ENCODE measurements at regions not wholly inside any gene's neighbourhood (a gene's known extent, or its start where the extent isn't known, plus 50 kb on each side); places are given as distances from the start of the nearest gene placed in this dataset.

DNA sequence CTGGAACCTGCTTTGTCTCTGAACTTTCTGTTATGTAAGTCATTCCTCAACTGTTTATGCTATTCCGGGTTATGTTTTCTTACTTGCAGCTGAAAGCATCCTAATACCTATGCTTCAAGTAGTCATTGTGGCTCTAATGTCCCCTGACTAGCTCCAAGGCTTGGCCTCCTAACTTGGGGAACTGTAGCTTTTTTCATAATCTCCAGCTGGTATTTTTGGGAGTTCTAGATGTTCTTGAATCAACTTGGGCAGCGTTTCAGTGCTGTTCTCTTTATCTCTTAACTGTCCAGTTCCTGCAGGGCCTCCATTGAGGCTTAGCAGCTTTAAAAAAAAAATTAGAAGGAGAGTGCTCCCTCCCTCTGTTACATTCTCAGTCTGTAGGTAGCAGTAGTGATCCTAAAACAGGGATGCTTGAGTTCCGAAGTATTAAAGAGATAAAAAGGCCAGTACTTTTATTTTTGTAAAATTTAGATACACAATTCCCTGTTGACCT lies 100.0 kb upstream of the ACTBL2 start:
- no peak for DNase-seq

DNA sequence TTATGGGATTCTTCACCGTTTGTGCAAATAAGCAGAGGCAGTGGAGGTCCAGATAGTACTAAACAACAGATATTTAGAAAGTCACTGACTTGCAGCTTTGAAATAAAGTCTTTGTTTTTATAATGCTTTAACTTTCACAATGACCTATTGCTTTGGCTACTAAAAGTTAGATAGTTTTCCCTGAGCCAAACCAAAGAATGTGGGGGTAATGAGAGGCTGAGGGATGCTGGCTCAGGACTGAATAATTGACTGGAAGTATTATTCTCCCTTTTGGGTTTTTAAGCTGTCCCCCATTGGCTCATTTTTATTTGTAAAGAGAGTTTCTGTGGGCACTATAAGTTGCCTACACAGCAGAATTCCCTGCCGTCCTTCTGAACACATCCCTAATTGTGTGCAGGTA lies 99.2 kb upstream of the ACTBL2 start:
- DNase-seq, result no peak

DNA sequence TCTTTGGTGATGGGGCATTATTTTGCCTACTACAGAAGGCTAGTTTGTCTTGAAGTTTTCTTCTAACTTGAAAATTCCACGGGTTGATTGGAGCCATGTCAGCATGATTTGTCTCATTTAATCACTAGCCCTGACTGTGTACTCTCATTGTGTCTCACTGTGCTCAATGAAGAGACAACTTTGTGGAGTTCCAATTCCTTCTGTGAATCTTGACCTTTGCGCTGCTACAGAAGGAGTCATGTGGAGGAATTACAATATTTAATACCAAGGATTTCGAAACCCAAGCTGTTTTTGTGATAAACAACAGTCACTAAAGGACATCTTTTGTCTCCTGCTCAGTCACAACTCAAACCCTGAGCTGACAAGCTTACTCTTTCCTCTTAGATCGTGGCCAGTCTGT lies 98.6 kb upstream of the ACTBL2 start:
- DNase-seq, result no peak

DNA sequence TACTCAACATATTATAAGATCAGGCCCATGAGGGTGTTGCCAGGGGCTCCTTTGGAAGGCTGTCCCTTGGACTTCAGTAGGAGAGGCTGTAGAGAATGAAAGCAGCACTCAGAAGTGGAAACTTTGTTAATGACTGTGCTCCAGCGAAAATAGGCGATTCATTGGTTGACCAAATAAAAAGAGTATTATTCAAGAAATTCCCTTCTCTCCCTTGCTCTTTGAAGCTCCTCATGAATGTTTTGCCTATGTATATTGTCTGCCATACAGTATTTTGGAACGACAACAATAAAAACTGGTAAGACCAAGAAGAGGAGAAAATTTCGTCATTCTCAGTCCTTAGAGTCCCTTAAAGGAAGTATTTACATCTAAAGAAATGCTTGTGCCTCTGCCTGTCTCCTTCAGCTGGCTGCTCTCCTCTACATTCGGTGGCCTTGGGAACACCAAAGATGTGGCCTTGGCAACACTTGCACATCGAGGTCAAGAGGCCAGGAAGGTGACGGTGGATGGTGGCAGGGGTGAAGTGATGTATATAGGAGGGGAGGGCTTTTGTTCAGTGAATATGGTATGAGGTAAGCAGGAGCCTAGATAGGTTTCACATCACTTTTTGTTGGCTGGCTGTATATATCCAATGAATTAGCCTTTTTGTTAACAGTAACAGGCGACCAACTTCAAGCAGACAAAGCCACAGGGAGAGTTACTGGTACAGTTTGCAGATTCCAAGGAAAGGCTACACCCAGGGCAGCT lies 95.0 kb upstream of the ACTBL2 start:
- DNase-seq, result no peak

DNA sequence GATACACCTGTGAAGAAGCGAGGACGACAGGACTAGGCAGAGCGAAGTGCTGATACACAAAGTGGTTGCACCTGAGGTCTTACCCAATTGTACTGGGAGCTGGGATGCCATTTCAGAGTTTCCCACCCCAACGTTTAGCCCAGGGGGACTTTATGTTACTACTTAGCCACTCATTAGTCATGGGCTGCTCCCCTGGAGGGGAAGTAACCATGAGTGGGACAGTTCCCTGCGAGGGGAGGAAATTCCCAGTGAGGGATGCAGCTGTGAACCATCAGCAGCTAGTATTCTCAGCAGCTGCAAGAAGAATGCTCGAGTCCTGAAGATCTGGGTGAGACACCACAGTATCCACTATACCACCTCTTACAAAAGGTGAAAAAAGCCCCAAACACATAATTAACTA lies 93.7 kb upstream of the ACTBL2 start:
- no peak for DNase-seq

DNA sequence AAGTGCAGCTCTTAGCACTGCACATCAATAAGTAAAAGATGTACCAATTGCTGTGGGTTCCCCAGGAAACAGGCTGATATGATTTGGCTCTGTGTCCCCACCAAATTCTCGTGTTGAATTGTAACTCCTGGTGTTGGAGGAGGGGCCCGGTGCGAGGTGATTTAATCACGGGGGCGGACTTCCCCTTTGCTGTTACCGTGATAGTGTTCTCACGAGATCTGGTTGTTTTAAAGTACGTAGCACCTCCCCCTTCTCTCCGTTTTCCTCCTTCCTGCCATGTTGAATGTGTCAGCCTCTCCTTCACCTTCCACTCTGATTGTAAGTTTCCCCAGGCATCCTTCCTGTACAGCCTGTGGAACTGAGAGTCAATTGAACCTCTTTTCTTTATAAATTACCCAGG lies 93.2 kb upstream of the ACTBL2 start:
- no peak for DNase-seq

DNA sequence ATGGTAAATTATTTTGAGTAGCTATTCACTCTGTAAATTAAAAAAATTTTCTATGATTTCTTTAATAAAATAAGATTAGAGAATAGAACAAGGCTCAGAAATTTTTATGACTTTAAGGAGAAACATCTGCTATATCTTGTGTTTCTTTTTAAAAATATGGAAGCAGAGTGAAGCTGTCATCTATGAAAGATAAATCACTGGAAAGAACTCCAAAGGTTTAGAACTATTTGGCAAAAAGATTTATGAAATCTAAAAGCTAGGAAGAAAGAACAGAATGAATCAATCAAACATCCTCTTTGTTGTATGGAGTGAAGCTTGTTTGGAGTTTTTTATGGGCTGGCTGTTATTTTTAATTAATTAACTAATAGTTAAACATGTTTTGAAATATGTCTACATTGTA lies 89.8 kb upstream of the ACTBL2 start:
- no peak for DNase-seq

DNA sequence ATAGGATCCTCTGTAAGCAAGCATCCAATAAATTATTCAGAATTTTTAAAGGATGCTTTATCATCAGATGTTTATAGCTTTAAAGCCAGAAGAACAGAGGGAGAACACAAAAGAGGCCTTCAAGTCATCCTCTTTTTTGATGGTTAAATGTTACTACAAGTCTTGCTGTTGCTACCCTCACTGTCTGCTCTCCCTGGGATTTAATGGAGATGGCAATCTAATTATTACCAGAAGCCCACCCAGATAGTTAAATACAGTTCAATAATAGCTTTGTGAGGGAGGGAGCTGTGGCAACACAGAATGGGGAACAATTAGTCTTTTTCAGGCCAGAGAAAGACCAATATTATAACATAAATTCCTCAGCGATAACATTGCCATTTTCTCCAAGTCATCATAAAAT lies 87.0 kb upstream of the ACTBL2 start:
- DNase-seq, result no peak

DNA sequence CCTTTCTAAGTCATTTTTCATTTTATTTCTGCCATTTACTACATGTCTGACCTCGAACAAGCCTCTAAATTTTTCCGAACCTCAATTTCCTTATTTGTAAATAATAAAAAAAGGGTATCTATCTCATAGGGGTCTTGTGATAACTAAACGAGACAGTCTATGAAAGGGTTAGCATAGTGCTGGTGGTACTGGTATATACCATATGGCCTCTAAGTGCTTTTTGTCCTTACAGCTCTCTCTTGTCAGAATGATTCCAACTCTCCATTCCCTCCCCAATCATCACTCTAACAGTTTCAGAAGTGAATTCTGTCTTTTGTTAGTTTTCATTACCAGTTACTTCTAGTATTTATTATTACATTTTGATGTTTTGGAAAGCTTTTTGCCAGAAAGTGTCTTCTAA lies 85.5 kb upstream of the ACTBL2 start:
- no peak for DNase-seq

DNA sequence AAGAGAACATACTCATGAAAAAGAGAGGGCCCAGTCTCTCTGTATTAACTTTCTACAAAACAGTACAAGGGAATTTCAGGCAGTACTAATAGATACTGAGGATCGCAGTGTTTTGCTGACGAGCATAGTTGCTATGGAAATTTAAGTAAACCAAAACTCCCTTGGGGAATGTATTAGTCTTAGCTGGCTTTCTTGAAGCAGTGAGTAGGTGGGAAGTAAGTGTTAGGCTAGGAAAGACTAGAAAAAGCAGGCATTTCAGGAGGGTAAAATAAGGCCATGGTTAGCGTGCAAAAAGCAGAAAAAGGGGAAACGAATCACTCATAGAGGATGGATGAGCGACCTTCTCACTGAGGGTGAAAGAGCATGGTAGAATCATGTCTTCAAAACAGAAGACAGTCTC lies 84.3 kb upstream of the ACTBL2 start:
- no peak for DNase-seq

DNA sequence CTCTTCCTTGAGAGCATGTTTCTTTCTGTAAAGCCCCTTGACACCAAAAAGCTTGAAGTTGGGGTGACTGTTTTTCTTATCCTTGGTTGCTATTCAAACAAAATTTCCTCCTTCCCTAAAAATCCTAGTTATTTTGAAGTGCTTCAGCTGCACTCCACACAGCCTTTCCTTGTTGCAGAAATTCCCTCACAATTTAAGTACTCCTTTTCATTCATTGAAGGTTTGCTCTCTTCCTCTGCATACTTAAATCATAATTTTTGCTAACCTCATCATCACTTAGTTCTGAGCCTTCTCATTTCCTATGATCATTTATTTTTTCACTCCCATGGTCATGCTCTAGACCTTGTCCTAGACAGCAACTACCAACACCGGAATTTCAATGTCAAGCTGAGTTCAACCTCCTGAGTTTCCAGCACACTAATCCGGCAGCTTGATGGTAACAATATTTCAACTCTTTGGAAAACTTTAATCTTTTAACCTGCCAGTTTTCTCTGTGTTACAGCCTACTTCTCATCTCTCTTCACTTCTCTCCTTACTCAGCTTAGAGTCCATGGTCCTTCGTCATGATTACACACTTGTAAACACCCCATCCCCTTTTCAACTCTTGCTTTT lies 78.7 kb upstream of the ACTBL2 start:
- DNase-seq, result no peak

DNA sequence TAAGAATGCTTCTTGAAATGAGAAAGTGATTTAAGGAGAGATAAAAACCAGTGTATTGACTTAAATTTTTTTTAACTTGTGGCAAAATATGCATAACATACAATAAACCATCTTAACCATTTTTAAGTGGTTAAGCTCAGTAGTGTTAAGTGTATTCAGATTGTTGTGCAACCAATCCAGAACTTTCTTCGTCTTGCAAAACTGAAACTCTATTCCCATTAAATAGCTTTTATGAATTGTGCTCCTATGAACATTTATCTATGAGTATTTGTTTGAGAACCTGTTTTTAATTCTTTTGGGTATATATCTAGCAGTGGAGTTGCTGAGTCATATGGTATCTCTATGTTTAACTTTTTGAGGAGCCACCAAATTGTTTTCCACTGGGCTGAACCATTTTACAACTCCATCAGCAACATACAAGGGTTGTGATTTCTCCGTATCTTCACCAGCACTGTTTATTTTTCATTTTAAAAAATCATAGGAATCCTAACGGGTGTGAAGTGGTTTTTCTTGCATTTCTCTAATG lies 76.6 kb upstream of the ACTBL2 start:
- no peak for DNase-seq

DNA sequence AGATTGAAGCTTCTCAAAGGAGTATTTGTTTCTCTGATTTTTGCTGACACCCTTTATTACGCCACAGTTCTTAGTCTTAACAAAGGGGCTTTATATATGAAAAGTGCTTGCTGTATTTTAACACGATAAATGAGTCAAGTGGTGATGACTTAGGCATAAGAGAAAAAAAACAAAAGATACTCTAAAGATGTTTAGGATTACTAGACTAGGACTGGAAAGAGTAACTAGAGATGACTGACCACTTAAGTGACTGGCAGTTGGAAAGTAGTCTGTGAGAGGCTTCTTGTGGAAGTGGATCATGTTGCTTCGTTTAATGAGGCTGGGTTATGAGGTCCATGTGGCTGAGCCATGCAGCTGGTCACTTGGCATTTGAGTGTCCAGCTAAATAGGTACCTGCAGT lies 69.4 kb upstream of the ACTBL2 start:
- no peak for DNase-seq

DNA sequence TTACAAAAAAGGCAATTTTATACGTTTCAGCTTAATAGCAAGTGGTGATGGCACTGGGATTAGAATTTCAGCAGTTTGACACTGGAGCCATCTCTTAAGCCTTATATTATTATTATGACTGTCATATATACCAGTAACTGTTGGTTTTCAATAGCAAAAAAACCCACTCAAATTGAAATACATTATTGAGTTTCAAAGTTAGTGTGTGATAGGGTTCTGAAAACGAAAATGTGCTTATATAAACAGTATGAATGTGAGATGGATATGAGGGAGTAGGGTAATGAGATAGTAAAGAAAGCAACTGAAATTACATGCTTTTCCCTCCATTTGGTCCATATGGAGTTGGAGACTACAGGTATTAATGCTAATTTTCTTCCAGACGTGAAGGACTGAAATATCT lies 68.6 kb upstream of the ACTBL2 start:
- DNase-seq, result no peak

DNA sequence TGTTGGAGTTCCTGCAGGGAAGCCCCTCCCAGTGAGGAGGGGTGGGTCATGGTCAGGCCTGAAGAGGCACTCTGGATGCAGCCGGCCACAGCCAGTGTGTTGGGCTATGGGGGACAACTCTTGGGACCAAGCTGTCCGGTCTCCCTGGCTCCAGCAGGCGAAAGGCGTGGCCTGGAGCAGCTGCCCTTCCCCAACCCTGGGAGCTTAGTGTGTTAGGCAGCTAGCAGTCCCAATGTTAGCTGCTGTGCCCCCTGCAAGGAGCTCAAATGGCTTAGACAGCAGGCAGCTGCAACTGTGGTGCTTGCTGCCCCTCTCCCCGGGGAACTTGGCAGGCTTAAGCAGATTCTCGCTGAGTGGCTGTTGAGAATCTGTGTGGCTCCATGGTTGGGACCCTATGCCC lies 67.5 kb upstream of the ACTBL2 start:
- DNase-seq, result no peak

DNA sequence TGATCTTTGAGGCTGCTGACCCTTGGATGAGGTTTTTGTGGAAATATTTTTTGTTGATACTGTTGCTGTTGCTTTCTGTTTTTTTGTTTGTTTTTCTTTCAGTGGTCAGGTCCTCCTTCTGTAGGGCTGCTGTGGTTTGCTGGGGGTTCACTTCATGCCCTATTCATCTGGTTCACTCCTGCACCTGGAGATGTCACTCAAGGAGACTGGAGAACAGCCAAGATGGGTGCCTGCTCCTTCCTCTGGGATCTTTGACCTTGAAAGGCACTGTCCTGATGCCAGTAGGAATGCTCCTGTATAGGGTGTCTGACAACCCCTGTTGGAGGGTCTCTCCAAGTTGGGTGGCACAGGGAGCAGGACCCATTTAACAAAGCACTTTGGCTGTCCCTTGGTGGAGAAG lies 67.0 kb upstream of the ACTBL2 start:
- DNase-seq, result no peak

DNA sequence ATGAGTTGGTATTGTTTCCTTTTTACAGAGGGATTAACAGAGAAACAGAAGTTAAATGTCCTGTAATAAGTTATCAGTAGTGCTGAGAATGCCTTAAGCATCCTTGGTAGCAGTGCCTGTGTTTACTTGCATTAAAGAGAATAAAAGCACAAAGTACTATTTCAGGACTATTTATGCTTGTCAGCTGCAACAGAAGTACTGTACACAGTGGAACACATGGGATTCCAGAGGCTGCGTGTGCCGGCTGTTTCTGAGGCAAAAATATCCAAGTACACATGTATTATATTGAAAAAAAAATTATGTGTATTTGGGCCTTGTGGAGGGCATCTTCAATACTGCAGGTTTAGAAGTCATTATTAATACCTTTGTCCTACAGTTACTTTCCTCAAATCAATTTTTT lies 58.2 kb upstream of the ACTBL2 start:
- no peak for DNase-seq

DNA sequence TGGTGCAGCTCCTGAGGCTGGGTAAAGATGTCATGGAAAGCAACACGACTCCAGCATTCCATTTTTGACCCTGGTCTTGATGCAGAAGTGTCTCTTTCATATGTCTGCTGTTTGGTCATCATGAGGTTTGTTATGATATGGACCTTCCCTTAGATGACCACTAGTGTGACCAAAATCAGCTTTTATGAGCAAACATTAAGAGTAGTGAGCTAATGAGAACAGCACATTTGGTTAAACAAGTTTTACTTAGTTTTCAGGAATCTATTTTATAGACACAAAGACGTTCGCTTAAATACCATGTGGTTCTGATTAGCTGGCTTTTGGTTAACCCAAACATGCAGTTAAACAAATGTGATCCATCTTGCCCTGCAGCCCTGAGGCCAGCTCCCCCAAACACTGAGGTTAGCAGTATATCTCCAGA lies 56.7 kb upstream of the ACTBL2 start:
- no peak for DNase-seq

DNA sequence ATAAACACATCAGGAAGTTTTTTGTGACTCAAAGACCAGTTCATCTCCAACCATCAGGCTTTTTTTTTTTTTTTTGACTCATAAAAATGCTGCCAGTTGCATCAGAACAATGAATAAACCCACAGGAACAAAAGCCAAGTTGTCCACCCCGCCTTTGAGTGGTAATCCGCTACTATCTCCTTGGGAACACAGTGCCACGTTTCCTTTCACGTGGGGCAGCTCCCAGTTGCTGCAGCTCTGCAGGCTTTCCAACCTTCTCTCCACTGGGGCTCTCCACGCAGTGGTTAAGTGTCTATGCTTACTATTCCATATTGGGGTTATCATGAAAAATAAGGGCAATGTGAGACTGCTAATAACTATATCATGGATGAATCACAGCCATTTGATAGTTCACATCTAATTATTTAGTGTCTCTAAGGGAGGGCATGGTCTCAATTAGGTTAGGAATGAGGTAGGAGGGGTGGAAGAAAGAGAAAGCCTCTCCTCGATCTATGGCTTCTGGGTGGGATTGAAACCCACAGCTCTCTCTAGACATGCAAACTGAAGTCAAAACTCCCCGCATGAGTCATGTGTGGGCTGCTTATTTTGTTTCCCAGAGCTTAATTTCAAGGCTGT lies 55.8 kb upstream of the ACTBL2 start:
- no peak for DNase-seq

DNA sequence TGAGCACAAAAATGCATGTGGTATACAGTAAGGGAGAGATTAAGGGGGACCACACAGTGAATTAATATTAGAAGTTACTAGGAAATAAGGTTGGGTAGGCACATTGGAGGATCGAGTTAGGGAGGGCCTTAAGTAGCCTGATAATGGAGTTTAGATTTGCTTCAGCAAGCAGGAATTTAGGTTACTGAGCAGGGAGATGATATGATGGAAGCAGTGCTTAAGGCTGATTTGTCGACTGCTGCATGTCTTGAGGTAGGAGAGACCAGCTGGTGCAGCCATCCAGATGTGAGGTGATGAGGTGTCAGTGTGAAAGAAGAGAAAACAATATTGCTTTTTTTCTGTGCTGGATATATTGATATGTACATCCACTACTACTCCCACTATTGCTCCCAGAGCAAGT lies 55.2 kb upstream of the ACTBL2 start:
- no peak for DNase-seq

DNA sequence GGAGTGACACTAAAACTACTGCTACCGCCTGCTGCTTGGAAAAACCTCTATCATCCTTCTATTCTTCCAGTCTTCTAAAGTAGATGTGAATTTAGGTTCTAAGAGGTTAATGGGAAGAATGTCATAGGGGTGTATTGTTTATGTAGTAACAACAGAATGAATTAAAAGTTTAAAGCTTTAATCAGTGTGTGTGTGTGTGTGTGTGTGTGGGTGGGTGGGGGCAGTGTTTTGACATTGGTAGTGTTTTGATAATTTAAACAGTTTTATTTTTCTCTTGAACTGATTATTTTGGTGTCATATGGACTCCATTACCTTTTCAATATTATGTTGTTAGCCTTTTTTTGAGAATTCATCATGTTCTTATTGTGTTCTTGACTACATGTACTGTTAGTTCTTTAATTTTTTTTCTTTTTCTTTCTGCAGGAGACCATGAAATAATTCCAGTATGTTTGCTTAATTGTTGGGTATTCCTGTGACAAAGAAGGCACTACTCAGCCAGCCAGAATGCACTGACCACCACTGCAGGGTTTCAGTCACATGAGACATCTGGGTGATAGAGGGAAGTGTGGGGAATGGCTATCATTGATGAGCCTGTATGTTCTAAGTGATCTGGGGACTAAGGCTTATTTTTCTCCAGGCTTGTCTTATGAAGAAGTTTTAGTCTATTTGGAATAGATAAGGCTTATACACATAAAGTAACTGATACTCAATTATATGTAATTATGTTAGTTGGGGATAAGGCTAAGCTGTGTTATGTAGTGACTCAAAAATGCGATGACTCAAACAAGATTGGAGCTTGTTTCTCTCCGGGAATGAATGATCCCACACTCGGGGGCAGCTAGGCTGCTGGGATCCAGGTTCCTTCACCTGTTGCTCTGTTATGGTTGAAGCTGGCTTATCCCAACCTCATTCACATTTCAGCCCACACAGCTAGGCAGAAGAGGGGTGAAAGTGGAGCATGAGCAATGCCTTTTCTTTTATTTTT lies 50.2 kb upstream of the ACTBL2 start:
- DNase-seq, result no peak
